ENCODE measurements at regions not wholly inside any gene's neighbourhood (a gene's known extent, or its start where the extent isn't known, plus 50 kb on each side); places are given as distances from the start of the nearest gene placed in this dataset.

GRCh38 chr5:161134956-161135355, 282.9 kb upstream of the ATP10B start:
- no peak overlapping the region for H3K27ac ChIP-seq (ENCODE audit: control insufficient read depth, insufficient read depth, low read length)
- dilution Hi-C loops (cut with MboI; ENCODE audit: extremely low pct_ligation_motif_present, low sequenced_read_pairs): no loop called here
- H3K9ac ChIP-seq (ENCODE audit: control insufficient read depth, extremely low read depth, insufficient read depth, low read length): no peak overlapping the region
- no peaks in the 10 kb centered on the region for H3K9me1 ChIP-seq (ENCODE audit: control insufficient read depth, extremely low read depth, insufficient read depth, low read length)
- FAIRE-seq: no peak
- no peaks in the 10 kb centered on the region for H3K4me1 ChIP-seq (ENCODE audit: control insufficient read depth, extremely low read depth, insufficient read depth, low read length)
- no peaks in the 10 kb centered on the region for H3K79me2 ChIP-seq (ENCODE audit: control insufficient read depth, insufficient read depth, low read length)
- no peaks in the 10 kb centered on the region for H3K27me3 ChIP-seq (ENCODE audit: control insufficient read depth, extremely low read depth, insufficient read depth, low read length)
- no peak overlapping the region for H3K4me3 ChIP-seq (ENCODE audit: control insufficient read depth in 2 of 3, extremely low read depth in 1 of 3, insufficient read depth in 2 of 3, low read depth in 1 of 3, low read length in 3 of 3)
- TF ChIP-seq EZH2 (IDR thresholded peaks at IDR 0.05; ENCODE audit: low read length) (no peak), CTCF (optimal IDR thresholded peaks at IDR 0.05 in 1 of 3, IDR thresholded peaks at IDR 0.05 in 1 of 3, conservative IDR thresholded peaks at IDR 0.05 in 1 of 3; ENCODE audit: extremely low read depth in 1 of 3, insufficient read depth in 2 of 3, low read length in 3 of 3) (no peak)
- no peak overlapping the region for H2AFZ ChIP-seq (ENCODE audit: control insufficient read depth, low read length)
- DNase-seq (ENCODE audit: low read depth, low spot score): no peak
- H3K36me3 ChIP-seq (ENCODE audit: control insufficient read depth in 2 of 2, extremely low read depth in 1 of 2, insufficient read depth in 2 of 2, low read length in 2 of 2): no peaks in the 10 kb centered on the region
- H4K20me1 ChIP-seq (ENCODE audit: control insufficient read depth, extremely low read depth, insufficient read depth, low read length): no peaks in the 10 kb centered on the region
- H3K9me3 ChIP-seq (ENCODE audit: control insufficient read depth, low read depth, low read length): no peaks in the 10 kb centered on the region
- H3K4me2 ChIP-seq (ENCODE audit: control insufficient read depth, extremely low read depth, insufficient read depth, low read depth, low read length): no peak overlapping the region

GRCh38 chr5:161134083-161134482, 282.1 kb upstream of the ATP10B start:
- no peak overlapping the region for H3K27ac ChIP-seq (ENCODE audit: control insufficient read depth, insufficient read depth, low read length)
- no peak overlapping the region for H3K4me3 ChIP-seq (ENCODE audit: control insufficient read depth in 2 of 3, extremely low read depth in 1 of 3, insufficient read depth in 2 of 3, low read depth in 1 of 3, low read length in 3 of 3)
- H3K9me3 ChIP-seq (ENCODE audit: control insufficient read depth, low read depth, low read length): no peaks in the 10 kb centered on the region
- no peak for FAIRE-seq
- H3K9me1 ChIP-seq (ENCODE audit: control insufficient read depth, extremely low read depth, insufficient read depth, low read length): no peaks in the 10 kb centered on the region
- TF ChIP-seq EZH2 (IDR thresholded peaks at IDR 0.05; ENCODE audit: low read length): no peak
- no peak for TF ChIP-seq CTCF (optimal IDR thresholded peaks at IDR 0.05 in 1 of 3, IDR thresholded peaks at IDR 0.05 in 1 of 3, conservative IDR thresholded peaks at IDR 0.05 in 1 of 3; ENCODE audit: extremely low read depth in 1 of 3, insufficient read depth in 2 of 3, low read length in 3 of 3)
- H3K4me2 ChIP-seq (ENCODE audit: control insufficient read depth, extremely low read depth, insufficient read depth, low read depth, low read length): no peak overlapping the region
- no peaks in the 10 kb centered on the region for H3K36me3 ChIP-seq (ENCODE audit: control insufficient read depth in 2 of 2, extremely low read depth in 1 of 2, insufficient read depth in 2 of 2, low read length in 2 of 2)
- H4K20me1 ChIP-seq (ENCODE audit: control insufficient read depth, extremely low read depth, insufficient read depth, low read length): no peaks in the 10 kb centered on the region
- H3K79me2 ChIP-seq (ENCODE audit: control insufficient read depth, insufficient read depth, low read length): no peaks in the 10 kb centered on the region
- no peaks in the 10 kb centered on the region for H3K4me1 ChIP-seq (ENCODE audit: control insufficient read depth, extremely low read depth, insufficient read depth, low read length)
- H3K27me3 ChIP-seq (ENCODE audit: control insufficient read depth, extremely low read depth, insufficient read depth, low read length): no peaks in the 10 kb centered on the region
- no peak overlapping the region for H2AFZ ChIP-seq (ENCODE audit: control insufficient read depth, low read length)
- no peak overlapping the region for H3K9ac ChIP-seq (ENCODE audit: control insufficient read depth, extremely low read depth, insufficient read depth, low read length)
- no peak for DNase-seq (ENCODE audit: low read depth, low spot score)
- dilution Hi-C loops (cut with MboI; ENCODE audit: extremely low pct_ligation_motif_present, low sequenced_read_pairs): no loop called here

Measured in keratinocyte (primary cell).